HG02885 (cell line): ENCODE measurements at regions not wholly inside any gene's neighbourhood (a gene's known extent, or its start where the extent isn't known, plus 50 kb on each side); places are given as distances from the start of the nearest gene placed in this dataset.

Experiments
- ATAC-seq: cut with Tn5 transposase; IDR thresholded peaks from one replicate; pipeline ENCODE4 v1.9.1; 2021; ENCODE audit warnings: mild to moderate bottlenecking; ENCODE audit not compliant: unreplicated experiment, poor library complexity

- no peak for ATAC-seq
These were observed 232.7 kb upstream of the SULF2 start for GRCh38 chr20:48017992-48018391.

GRCh38 chr20:48017509-48017908, 232.2 kb upstream of the SULF2 start:
- ATAC-seq, result no peak

GRCh38 chr20:48015943-48016723, 230.9 kb upstream of the SULF2 start:
- no peak for ATAC-seq

- ATAC-seq, result no peak
These were observed 230.0 kb upstream of the SULF2 start for GRCh38 chr20:48015141-48015910.

GRCh38 chr20:48012401-48012974, 227.2 kb upstream of the SULF2 start:
- no peak for ATAC-seq

GRCh38 chr20:48011025-48011424, 225.7 kb upstream of the SULF2 start:
- no peak for ATAC-seq

- ATAC-seq, result no peak
These were observed 225.3 kb upstream of the SULF2 start for GRCh38 chr20:48010623-48011022.

GRCh38 chr20:48008850-48009515, 223.7 kb upstream of the SULF2 start:
- ATAC-seq, result no peak

- ATAC-seq, result no peak
These were observed 222.1 kb upstream of the SULF2 start for GRCh38 chr20:48007351-48007750.

- ATAC-seq, result no peak
These were observed 221.0 kb upstream of the SULF2 start for GRCh38 chr20:48006036-48006833.

GRCh38 chr20:48003021-48003420, 217.7 kb upstream of the SULF2 start:
- no peak for ATAC-seq

- peak; percentile 83 for ATAC-seq
These were observed 217.3 kb upstream of the SULF2 start for GRCh38 chr20:48002517-48002970.

- ATAC-seq, result no peak
These were observed 213.9 kb upstream of the SULF2 start for GRCh38 chr20:47999166-47999565.

GRCh38 chr20:47998736-47999135, 213.5 kb upstream of the SULF2 start:
- ATAC-seq, result no peak

GRCh38 chr20:47995661-47996060, 210.4 kb upstream of the SULF2 start:
- ATAC-seq, result no peak

GRCh38 chr20:47993817-47994216, 208.5 kb upstream of the SULF2 start:
- ATAC-seq, result no peak

GRCh38 chr20:47993035-47993755, 207.9 kb upstream of the SULF2 start:
- ATAC-seq, result no peak

- ATAC-seq, result no peak
These were observed 206.7 kb upstream of the SULF2 start for GRCh38 chr20:47991875-47992488.
